Liver (tissue), 8 donors: ENCODE measurements at regions not wholly inside any gene's neighbourhood (a gene's known extent, or its start where the extent isn't known, plus 50 kb on each side); places are given as distances from the start of the nearest gene placed in this dataset.

Source experiments
- DNase-seq: peaks from one replicate; pipeline ENCODE4 v3.0.0-alpha.2; 2017; ENCODE audit warnings: low spot score
- H3K27ac ChIP-seq, 2 donors: one replicate each; pipeline ENCODE4 v1.7.0; 2013; ENCODE audit warnings: inconsistent platforms in 2 of 2, low read length in 2 of 2, control low read depth in 1 of 2, low read depth in 1 of 2, mild to moderate bottlenecking in 1 of 2
- H3K27me3 ChIP-seq, 4 donors: one replicate each; pipeline versions ENCODE4 v1.6.1 to v1.7.0; 2013; ENCODE audit warnings: low read length in 3 of 4, inconsistent platforms in 1 of 4, mild to moderate bottlenecking in 1 of 4, moderate library complexity in 1 of 4; ENCODE audit not compliant: control insufficient read depth in 4 of 4, insufficient read depth in 4 of 4
- H3K36me3 ChIP-seq, 4 donors: one replicate each; pipeline versions ENCODE4 v1.6.1 to v1.7.0; 2013; ENCODE audit warnings: low read length in 3 of 4, mild to moderate bottlenecking in 3 of 4, low read depth in 1 of 4, moderate library complexity in 1 of 4; ENCODE audit not compliant: control insufficient read depth in 4 of 4, insufficient read depth in 3 of 4
- H3K4me1 ChIP-seq, 4 donors: one replicate each; pipeline versions ENCODE4 v1.6.1 to v1.7.0; 2013; ENCODE audit warnings: low read length in 3 of 4, mild to moderate bottlenecking in 3 of 4, moderate library complexity in 1 of 4; ENCODE audit not compliant: control insufficient read depth in 4 of 4, insufficient read depth in 4 of 4
- H3K4me3 ChIP-seq, 3 donors: one replicate each; pipeline versions ENCODE4 v1.6.1 to v1.7.0; 2013; ENCODE audit warnings: low read length in 3 of 3, control low read depth in 1 of 3, low read depth in 1 of 3, mild to moderate bottlenecking in 1 of 3
- H3K9ac ChIP-seq, 2 donors: one replicate each; pipeline ENCODE4 v1.7.0; 2013; ENCODE audit warnings: low read length in 2 of 2, mild to moderate bottlenecking in 2 of 2, moderate library complexity in 2 of 2, control low read depth in 1 of 2, low read depth in 1 of 2
- H3K9me3 ChIP-seq, 4 donors: one replicate each; pipeline versions ENCODE4 v1.6.1 to v1.7.0; 2013; ENCODE audit warnings: low read length in 3 of 4; ENCODE audit not compliant: control insufficient read depth in 4 of 4
- CTCF ChIP-seq: fragments of 150-350 bp; IDR thresholded peaks from 2 replicates; pipeline ENCODE4 v1.5.1; 2017; ENCODE audit warnings: improper control_type of control experiment, low read depth, low read length; ENCODE audit not compliant: missing input control
- EGR1 ChIP-seq, 2 donors: IDR thresholded peaks; 2 replicates each; pipeline ENCODE4 v1.6.1; 2016 to 2018; ENCODE audit warnings: antibody characterized with exemption in 2 of 2, low read depth in 2 of 2
- FOXA1 ChIP-seq: IDR thresholded peaks from 2 replicates; pipeline ENCODE4 v1.6.1; 2016; ENCODE audit warnings: antibody characterized with exemption
- FOXA2 ChIP-seq: IDR thresholded peaks from 2 replicates; pipeline ENCODE4 v1.6.1; 2016; ENCODE audit warnings: antibody characterized with exemption
- GABPA ChIP-seq, 2 donors: IDR thresholded peaks in 1 of 2; conservative IDR thresholded peaks in 1 of 2; 2 replicates each; pipeline ENCODE4 v1.6.1; 2016; ENCODE audit warnings: antibody characterized with exemption in 2 of 2, mild to moderate bottlenecking in 1 of 2, moderate library complexity in 1 of 2
- HNF4A ChIP-seq, 2 donors: conservative IDR thresholded peaks; 2 replicates each; pipeline ENCODE4 v1.6.1; 2016; ENCODE audit warnings: antibody characterized with exemption in 2 of 2, mild to moderate bottlenecking in 2 of 2
- JUND ChIP-seq, 2 donors: IDR thresholded peaks; 2 replicates each; pipeline ENCODE4 v1.6.1; 2016; ENCODE audit warnings: antibody characterized with exemption in 2 of 2
- MAX ChIP-seq: IDR thresholded peaks from 2 replicates; pipeline ENCODE4 v1.6.1; 2016; ENCODE audit warnings: antibody characterized with exemption
- NR2F2 ChIP-seq: IDR thresholded peaks from 2 replicates; pipeline ENCODE4 v1.6.1; 2016; ENCODE audit warnings: antibody characterized with exemption
- REST ChIP-seq: IDR thresholded peaks from 2 replicates; pipeline ENCODE4 v1.6.1; 2016; ENCODE audit warnings: antibody characterized with exemption, mild to moderate bottlenecking
- RXRA ChIP-seq, 2 donors: IDR thresholded peaks; 2 replicates each; pipeline ENCODE4 v1.6.1; 2017 to 2018; ENCODE audit warnings: antibody characterized with exemption in 2 of 2, mild to moderate bottlenecking in 1 of 2
- SP1 ChIP-seq: IDR thresholded peaks from 2 replicates; pipeline ENCODE4 v1.6.1; 2018; ENCODE audit warnings: antibody characterized with exemption, mild to moderate bottlenecking
- ZBTB33 ChIP-seq: IDR thresholded peaks from 2 replicates; pipeline ENCODE4 v1.6.1; 2016; ENCODE audit warnings: antibody characterized with exemption
- WGBS: extraction: QIAGEN DNeasy Blood & Tissue Kit; methylation state at CpG from one replicate; pipeline ENCODE4 v1.1.7; 2013; 5-methylcytosine and 5-hydroxymethylcytosine counted together
- donor health status: healthy.
- donor health status: healthy.
- donor health status: healthy.
- donor health status: healthy.
- donor health status: healthy.

DNA sequence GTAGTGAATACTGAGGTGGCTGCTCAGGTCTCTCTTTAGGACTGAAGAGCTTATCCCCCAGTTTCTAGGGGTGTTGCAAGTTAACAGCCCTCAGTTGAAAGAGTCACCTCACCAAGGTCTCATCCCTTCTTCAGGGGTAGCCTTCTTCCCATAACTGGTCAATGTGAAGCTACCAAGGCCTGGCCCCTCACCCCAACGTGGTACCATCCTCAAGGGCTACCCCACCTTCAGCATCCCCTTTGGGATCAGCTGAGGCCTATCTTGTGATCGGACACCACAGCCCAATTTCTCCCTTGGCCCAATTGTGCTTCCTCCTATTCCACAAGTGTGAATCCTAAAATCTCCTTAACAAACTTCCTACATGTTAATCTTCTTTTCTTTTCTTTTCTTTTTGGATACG, 289.5 kb upstream of the MKLN1 start (continued):
- TF ChIP-seq REST, result no peak
- no peak for TF ChIP-seq FOXA2
- no peak for TF ChIP-seq NR2F2

DNA sequence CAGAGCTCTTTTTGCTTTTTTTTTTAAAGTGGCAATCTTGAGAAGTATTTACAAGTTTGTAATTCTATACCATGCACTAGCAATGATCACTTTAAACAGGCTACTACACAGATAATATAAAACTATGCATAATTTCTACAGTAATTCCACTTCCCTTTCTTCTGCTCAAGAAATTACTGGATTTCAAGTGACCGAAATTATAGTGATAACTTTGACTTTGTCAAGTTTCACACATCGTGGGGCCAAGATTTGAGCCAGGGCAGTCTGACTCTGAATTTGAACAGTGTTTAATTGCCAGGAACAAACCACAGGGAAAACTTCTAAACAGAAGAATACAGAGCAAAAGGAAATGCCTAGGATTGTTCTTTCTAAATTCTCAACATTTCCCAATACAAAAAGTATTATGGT, 288.3 kb upstream of the MKLN1 start:
- Histone ChIP-seq H3K9ac (peak overlapping the region in 1 of 2 donors; percentile 14), H3K27me3 (no peaks in the 10 kb centered on the region), H3K9me3 (no peaks in the 10 kb centered on the region), H3K4me1 (peaks cover 5 to 8% (median 7%) of the 10 kb centered on the region in 4 donors), H3K4me3 (no peak overlapping the region), H3K36me3 (peaks cover 0 to 1% (median 0%) of the 10 kb centered on the region in 4 donors), H3K27ac (no peak overlapping the region)
- DNase-seq, result no peak
- TF ChIP-seq ZBTB33, result no peak
- TF ChIP-seq EGR1 (IDR thresholded peaks at IDR 0.05; ENCODE audit: low read depth in 2 of 2), result no peak
- TF ChIP-seq SP1, result no peak
- TF ChIP-seq FOXA1, result no peak
- TF ChIP-seq GABPA (IDR thresholded peaks at IDR 0.05 in 1 of 2, conservative IDR thresholded peaks at IDR 0.05 in 1 of 2), result no peak
- no peak for TF ChIP-seq REST
- TF ChIP-seq MAX, result no peak
- no peak for TF ChIP-seq HNF4A (conservative IDR thresholded peaks at IDR 0.05)
- TF ChIP-seq CTCF, result no peak
- no peak for TF ChIP-seq JUND (IDR thresholded peaks at IDR 0.05)
- no peak for TF ChIP-seq RXRA (IDR thresholded peaks at IDR 0.05)
- 48% methylated on average over 2 of the region's 2 CpGs for WGBS
